H9 (cell line): ENCODE measurements at regions not wholly inside any gene's neighbourhood (a gene's known extent, or its start where the extent isn't known, plus 50 kb on each side); places are given as distances from the start of the nearest gene placed in this dataset.

Experiments
- DNase-seq: peaks from one replicate; pipeline ENCODE4 v3.0.0-alpha.2; 2017
- H2AFZ ChIP-seq: one replicate; pipeline ENCODE4 v1.6.1; 2013; ENCODE audit warnings: mild to moderate bottlenecking, low read length, control low read depth, moderate library complexity
- H2AK5ac ChIP-seq: 2 replicates; pipeline ENCODE4 v1.6.1; 2013; ENCODE audit warnings: low read length, control low read depth, mixed read lengths; ENCODE audit not compliant: insufficient read length
- H2BK120ac ChIP-seq: one replicate; pipeline ENCODE4 v1.6.1; 2013; ENCODE audit warnings: low read depth, mild to moderate bottlenecking, low read length, control low read depth, inconsistent platforms; ENCODE audit not compliant: poor library complexity, severe bottlenecking
- H2BK12ac ChIP-seq: 2 replicates; pipeline ENCODE4 v1.6.1; 2013; ENCODE audit warnings: low read length, control low read depth, mixed read lengths, low read depth; ENCODE audit not compliant: insufficient read length
- H2BK15ac ChIP-seq: 2 replicates; pipeline ENCODE4 v1.6.1; 2013; ENCODE audit warnings: low read depth, low read length, control low read depth
- H2BK20ac ChIP-seq: one replicate; pipeline ENCODE4 v1.6.1; 2013; ENCODE audit warnings: low read depth, mild to moderate bottlenecking, low read length, control low read depth, inconsistent platforms; ENCODE audit not compliant: poor library complexity, severe bottlenecking
- H2BK5ac ChIP-seq: 2 replicates; pipeline ENCODE4 v1.6.1; 2013; ENCODE audit warnings: low read length, control low read depth, mixed read lengths; ENCODE audit not compliant: insufficient read length
- H3K14ac ChIP-seq: 2 replicates; pipeline ENCODE4 v1.6.1; 2013; ENCODE audit warnings: low read length, control low read depth; ENCODE audit not compliant: insufficient read depth
- H3K18ac ChIP-seq: 2 replicates; pipeline ENCODE4 v1.6.1; 2013; ENCODE audit warnings: low read depth, mild to moderate bottlenecking, mixed read lengths, low read length, control low read depth; ENCODE audit not compliant: insufficient read length
- H3K23ac ChIP-seq: 2 replicates; pipeline ENCODE4 v1.6.1; 2013; ENCODE audit warnings: low read length, control low read depth, mixed read lengths, low read depth; ENCODE audit not compliant: insufficient read length
- H3K23me2 ChIP-seq: 2 replicates; pipeline ENCODE4 v1.6.1; 2013; ENCODE audit warnings: low read depth, mild to moderate bottlenecking, mixed read lengths, low read length, control low read depth; ENCODE audit not compliant: insufficient read length, poor library complexity, severe bottlenecking
- H3K27ac ChIP-seq: 2 replicates; pipeline ENCODE4 v1.5.1; 2013; ENCODE audit warnings: low read length, control low read depth, mixed read lengths, low read depth; ENCODE audit not compliant: insufficient read length
- H3K27me3 ChIP-seq: 2 replicates; pipeline ENCODE4 v1.6.1; 2013; ENCODE audit warnings: low read length, control low read depth, inconsistent platforms; ENCODE audit not compliant: insufficient read depth
- H3K4ac ChIP-seq: 2 replicates; pipeline ENCODE4 v1.6.1; 2013; ENCODE audit warnings: low read depth, mild to moderate bottlenecking, control low read depth, inconsistent platforms, low read length, moderate library complexity
- H3K4me1 ChIP-seq: 2 replicates; pipeline ENCODE4 v1.6.1; 2013; ENCODE audit warnings: low read length, control low read depth, inconsistent platforms; ENCODE audit not compliant: insufficient read depth
- H3K4me2 ChIP-seq: 2 replicates; pipeline ENCODE4 v1.6.1; 2013; ENCODE audit warnings: low read length, control low read depth, mixed read lengths; ENCODE audit not compliant: insufficient read length, insufficient read depth
- H3K56ac ChIP-seq: 2 replicates; pipeline ENCODE4 v1.6.1; 2013; ENCODE audit warnings: low read depth, mild to moderate bottlenecking, mixed read lengths, low read length, control low read depth; ENCODE audit not compliant: insufficient read length
- H3K79me1 ChIP-seq: 2 replicates; pipeline ENCODE4 v1.6.1; 2013; ENCODE audit warnings: low read depth, mild to moderate bottlenecking, moderate library complexity, low read length, control low read depth, inconsistent platforms; ENCODE audit not compliant: insufficient read depth, poor library complexity, severe bottlenecking
- H3K79me2 ChIP-seq: 2 replicates; pipeline ENCODE4 v1.6.1; 2013; ENCODE audit warnings: low read length, control low read depth, inconsistent platforms; ENCODE audit not compliant: insufficient read depth
- H3K9ac ChIP-seq: 2 replicates; pipeline ENCODE4 v1.6.1; 2013; ENCODE audit warnings: low read length, control low read depth, mixed read lengths; ENCODE audit not compliant: insufficient read length; ENCODE audit errors: extremely low read depth
- H3K9me3 ChIP-seq: one replicate; pipeline ENCODE4 v1.6.1; 2013; ENCODE audit warnings: low read depth, low read length, inconsistent platforms; ENCODE audit not compliant: control insufficient read depth
- H3T11ph ChIP-seq: one replicate; pipeline ENCODE4 v1.6.1; 2013; ENCODE audit warnings: mild to moderate bottlenecking, low read length, control low read depth, inconsistent platforms
- H4K20me1 ChIP-seq: one replicate; pipeline ENCODE4 v1.6.1; 2013; ENCODE audit not compliant: control insufficient read depth, insufficient read length, insufficient read depth
- H4K5ac ChIP-seq: 2 replicates; pipeline ENCODE4 v1.6.1; 2013; ENCODE audit warnings: low read depth, mild to moderate bottlenecking, mixed read lengths, low read length, control low read depth; ENCODE audit not compliant: insufficient read length
- H4K8ac ChIP-seq: replicated peaks from 2 replicates; pipeline ENCODE4 v1.6.1; 2013; ENCODE audit warnings: low read length, control low read depth, mixed read lengths, low read depth; ENCODE audit not compliant: insufficient read length
- H4K91ac ChIP-seq: 2 replicates; pipeline ENCODE4 v1.6.1; 2013; ENCODE audit warnings: low read depth, mild to moderate bottlenecking, moderate library complexity, mixed read lengths, low read length, control low read depth; ENCODE audit not compliant: insufficient read length
- H3K27ac Mint-ChIP-seq, 3 experiments: 2 replicates in 2 of 3; 3 replicates in 1 of 3; pipeline ENCODE4 v1.8.0; 2020 to 2021; ENCODE audit warnings: mixed read lengths in 3 of 3, mild to moderate bottlenecking in 1 of 3, moderate library complexity in 1 of 3
- H3K27me3 Mint-ChIP-seq: 2 replicates; pipeline ENCODE4 v1.8.0; 2021; ENCODE audit warnings: low read depth, mild to moderate bottlenecking, moderate library complexity, mixed read lengths
- H3K36me3 Mint-ChIP-seq, 3 experiments: 2 replicates in 2 of 3; 3 replicates in 1 of 3; pipeline ENCODE4 v1.8.0; 2020 to 2021; ENCODE audit warnings: low read depth in 3 of 3, mixed read lengths in 3 of 3; ENCODE audit not compliant: insufficient read depth in 1 of 3
- H3K4me1 Mint-ChIP-seq, 2 experiments: 2 replicates each; pipeline ENCODE4 v1.8.0; 2020; ENCODE audit warnings: mixed read lengths in 2 of 2
- H3K4me3 Mint-ChIP-seq, 2 experiments: 2 replicates in 1 of 2; 3 replicates in 1 of 2; pipeline ENCODE4 v1.8.0; 2020 to 2021; ENCODE audit warnings: mild to moderate bottlenecking in 2 of 2, mixed read lengths in 2 of 2, moderate library complexity in 1 of 2
- H3K9me3 Mint-ChIP-seq, 2 experiments: 2 replicates in 1 of 2; 3 replicates in 1 of 2; pipeline ENCODE4 v1.8.0; 2020; ENCODE audit warnings: mild to moderate bottlenecking in 2 of 2, mixed read lengths in 2 of 2, moderate library complexity in 1 of 2
- CTCF ChIP-seq: fragments of 200-600 bp; sonication (generic); conservative IDR thresholded peaks from 3 replicates; pipeline ENCODE4 v1.8.0; 2021; ENCODE audit warnings: antibody characterized with exemption, mild to moderate bottlenecking
- WGBS: extraction: QIAGEN DNeasy Blood & Tissue Kit; methylation state at CpG from one replicate; pipeline ENCODE4 v1.1.7; 2013; ENCODE audit warnings: missing lambda C conversion rate, low lambda C conversion rate, mixed read lengths; ENCODE audit not compliant: insufficient read length; ENCODE audit errors: extremely low coverage; 5-methylcytosine and 5-hydroxymethylcytosine counted together

- WGBS, result no CpG with 5 or more reads among the region's 2 CpGs
These were observed 303.7 kb upstream of the PCDH15 start for GRCh38 chr10:55104738-55105137.

More at GRCh38 chr10:55104738-55105137, 303.7 kb upstream of the PCDH15 start:
- H3K9ac ChIP-seq, result no peak overlapping the region
- H3K79me2 ChIP-seq, result no peaks in the 10 kb centered on the region
- H3K27ac Mint-ChIP-seq, result no peak overlapping the region
- H4K8ac ChIP-seq, result no peak overlapping the region
- H3K23me2 ChIP-seq, result no peaks in the 10 kb centered on the region
- H3K18ac ChIP-seq, result no peak overlapping the region
- no peak overlapping the region for H2BK12ac ChIP-seq
- no peaks in the 10 kb centered on the region for H3K79me1 ChIP-seq
- H3K4me1 Mint-ChIP-seq, result no peaks in the 10 kb centered on the region
- DNase-seq, result no peak
- no peak overlapping the region for H2AK5ac ChIP-seq
- H3K14ac ChIP-seq, result no peak overlapping the region
- H3K9me3 ChIP-seq, result no peaks in the 10 kb centered on the region
- H3T11ph ChIP-seq, result no peak overlapping the region
- no peak overlapping the region for H3K56ac ChIP-seq
- no peak for TF ChIP-seq CTCF
- no peak overlapping the region for H3K4ac ChIP-seq
- H3K36me3 Mint-ChIP-seq, result no peaks in the 10 kb centered on the region
- H2AFZ ChIP-seq, result no peak overlapping the region
- no peak overlapping the region for H3K27ac ChIP-seq
- no peak overlapping the region for H3K23ac ChIP-seq
- no peak overlapping the region for H2BK15ac ChIP-seq
- H4K91ac ChIP-seq, result no peak overlapping the region
- no peak overlapping the region for H2BK5ac ChIP-seq
- H3K4me2 ChIP-seq, result no peak overlapping the region
- H4K5ac ChIP-seq, result no peak overlapping the region
- no peak overlapping the region for H2BK120ac ChIP-seq
- no peaks in the 10 kb centered on the region for H4K20me1 ChIP-seq
- no peaks in the 10 kb centered on the region for H3K27me3 Mint-ChIP-seq
- no peaks in the 10 kb centered on the region for H3K4me1 ChIP-seq
- H3K4me3 Mint-ChIP-seq, result no peak overlapping the region
- H3K9me3 Mint-ChIP-seq, result no peaks in the 10 kb centered on the region
- H3K27me3 ChIP-seq, result no peaks in the 10 kb centered on the region
- H2BK20ac ChIP-seq, result no peak overlapping the region
